HG03159 (cell line): ENCODE measurements at regions not wholly inside any gene's neighbourhood (a gene's known extent, or its start where the extent isn't known, plus 50 kb on each side); places are given as distances from the start of the nearest gene placed in this dataset.

Experiments
- ATAC-seq: cut with Tn5 transposase; IDR thresholded peaks from one replicate; pipeline ENCODE4 v1.9.1; 2021; ENCODE audit warnings: mild to moderate bottlenecking, moderate library complexity; ENCODE audit not compliant: unreplicated experiment

- ATAC-seq = no peak
These were observed 222.6 kb downstream of the TEX36 start for GRCh38 chr10:125460326-125460725.

GRCh38 chr10:125457406-125457805 is 225.6 kb downstream of the TEX36 start:
- ATAC-seq = no peak

GRCh38 chr10:125455855-125456254 is 227.1 kb downstream of the TEX36 start:
- no peak for ATAC-seq

GRCh38 chr10:125455431-125455830 is 227.5 kb downstream of the TEX36 start:
- ATAC-seq = no peak

GRCh38 chr10:125451319-125451718 is 231.6 kb downstream of the TEX36 start:
- no peak for ATAC-seq

GRCh38 chr10:125450218-125450617 is 232.7 kb downstream of the TEX36 start:
- ATAC-seq = no peak

- ATAC-seq = no peak
These were observed 233.4 kb downstream of the TEX36 start for GRCh38 chr10:125449571-125449970.

- no peak for ATAC-seq
These were observed 234.4 kb downstream of the TEX36 start for GRCh38 chr10:125448596-125448995.

- no peak for ATAC-seq
These were observed 238.2 kb downstream of the TEX36 start for GRCh38 chr10:125444790-125445189.

- no peak for ATAC-seq
These were observed 240.0 kb downstream of the TEX36 start for GRCh38 chr10:125442856-125443540.

- ATAC-seq = no peak
These were observed 241.8 kb downstream of the TEX36 start for GRCh38 chr10:125441151-125441550.

- no peak for ATAC-seq
These were observed 251.8 kb downstream of the TEX36 start for GRCh38 chr10:125431149-125431548.

- no peak for ATAC-seq
These were observed 254.9 kb downstream of the TEX36 start for GRCh38 chr10:125428054-125428453.

GRCh38 chr10:125424191-125424847 is 258.6 kb downstream of the TEX36 start:
- no peak for ATAC-seq

- no peak for ATAC-seq
These were observed 259.4 kb downstream of the TEX36 start for GRCh38 chr10:125423569-125423968.

- no peak for ATAC-seq
These were observed 259.5 kb upstream of the CTBP2 start for GRCh38 chr10:125419831-125420230.

- ATAC-seq = no peak
These were observed 258.8 kb upstream of the CTBP2 start for GRCh38 chr10:125419146-125419545.

GRCh38 chr10:125417605-125418004 is 257.2 kb upstream of the CTBP2 start:
- ATAC-seq = no peak

- ATAC-seq = no peak
These were observed 255.6 kb upstream of the CTBP2 start for GRCh38 chr10:125415964-125416363.

- no peak for ATAC-seq
These were observed 254.8 kb upstream of the CTBP2 start for GRCh38 chr10:125415006-125415633.

GRCh38 chr10:125411724-125412123 is 251.4 kb upstream of the CTBP2 start:
- no peak for ATAC-seq

- ATAC-seq = no peak
These were observed 249.4 kb upstream of the CTBP2 start for GRCh38 chr10:125409756-125410155.
